CD4-positive, alpha-beta T cell treated with Interleukin-12 subunit alpha and Interleukin-12 subunit beta, for 1 hour (primary cell): ENCODE measurements at regions not wholly inside any gene's neighbourhood (a gene's known extent, or its start where the extent isn't known, plus 50 kb on each side); places are given as distances from the start of the nearest gene placed in this dataset.

ENCODE experiments used
- DNase-seq: peaks from one replicate; pipeline ENCODE4 v3.0.0-alpha.2; 2020

DNA sequence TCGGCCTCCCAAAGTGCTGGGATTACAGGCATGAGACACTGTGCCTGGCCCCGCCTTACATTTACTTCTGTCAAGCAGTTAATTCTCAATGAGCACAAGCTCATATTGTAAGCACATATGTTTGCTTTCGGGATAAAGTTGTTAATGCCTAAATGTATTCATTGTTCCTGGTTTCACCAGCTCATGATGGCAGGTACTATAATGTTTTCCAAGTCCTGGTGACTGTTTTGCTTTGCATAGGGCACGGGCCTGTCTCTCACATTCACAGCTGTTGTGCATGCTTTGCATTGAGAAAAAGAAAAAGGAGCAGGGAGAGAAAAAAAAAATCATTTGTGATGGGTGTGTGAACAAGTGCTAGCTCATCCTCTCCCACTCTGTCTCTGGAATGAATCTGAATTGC, 661.2 kb upstream of the TENM3 start:
- no peak for DNase-seq

DNA sequence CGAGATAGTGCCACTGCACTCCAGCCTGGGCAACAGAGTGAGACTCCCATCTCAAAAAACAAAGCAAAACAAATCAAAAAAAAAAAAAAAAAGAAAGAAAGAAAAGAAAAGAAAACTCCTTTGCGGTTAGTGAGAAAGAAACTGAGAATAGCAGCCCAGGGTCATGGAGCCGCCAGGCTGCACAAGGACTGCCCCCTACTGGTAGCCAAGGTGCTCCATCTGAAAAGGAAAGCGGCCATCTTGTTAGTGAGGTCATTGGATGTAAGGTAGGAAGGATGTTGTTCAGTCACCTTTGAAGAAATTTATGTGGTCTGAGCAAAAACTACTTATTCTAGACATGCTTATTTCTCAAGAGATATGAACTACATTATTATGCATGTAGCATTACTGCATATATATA, 660.6 kb upstream of the TENM3 start:
- DNase-seq, result no peak

DNA sequence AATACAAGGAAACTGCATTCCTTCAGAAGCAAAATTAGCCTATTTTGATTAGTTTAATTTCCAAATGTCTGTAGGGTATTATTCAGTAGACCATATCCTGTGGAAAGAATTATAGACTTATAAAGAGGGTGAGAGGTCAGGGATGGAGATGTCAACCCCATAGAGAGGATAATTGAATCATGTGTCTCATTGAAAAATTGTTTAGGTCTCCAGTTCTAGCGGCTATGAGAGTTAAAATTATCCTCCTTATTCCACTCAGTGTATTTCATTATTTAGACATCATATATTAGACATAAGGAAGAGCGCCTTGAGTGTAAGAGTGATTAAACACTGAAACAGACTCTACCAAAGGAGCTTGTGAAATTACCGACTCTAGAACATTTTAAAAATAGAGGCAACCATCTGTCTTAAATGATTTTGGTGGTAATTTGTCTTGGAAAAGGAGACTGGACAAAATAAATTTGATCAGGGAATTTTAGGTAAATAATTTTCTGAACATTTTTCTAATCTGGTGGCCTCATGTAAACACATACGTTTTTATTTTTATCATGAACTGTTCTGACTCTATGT, 654.4 kb upstream of the TENM3 start:
- no peak for DNase-seq

DNA sequence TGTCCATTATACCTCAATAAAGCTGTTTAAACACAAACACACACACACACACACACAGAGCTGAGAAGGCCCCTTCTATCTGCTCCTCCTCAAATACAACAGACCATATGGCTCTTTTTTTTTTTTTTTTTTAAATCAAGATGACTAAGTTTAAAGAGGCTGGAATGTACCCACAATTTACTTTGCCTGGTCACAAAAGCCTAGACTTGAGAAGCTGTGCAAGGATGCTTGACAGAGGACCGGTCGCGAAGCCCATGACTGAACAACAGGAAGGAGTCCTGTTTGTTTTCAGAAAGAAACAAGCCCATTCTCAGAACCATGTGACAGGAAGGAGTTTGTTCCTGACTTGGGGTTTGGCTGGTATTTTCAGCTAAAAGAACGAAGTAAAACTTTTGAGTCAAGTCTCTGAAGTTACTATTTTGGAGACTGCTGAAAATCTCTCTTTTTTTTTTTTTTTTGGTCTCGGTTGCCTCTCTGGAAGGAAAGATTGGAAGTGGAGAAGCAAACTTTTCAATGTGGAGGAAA, 650.9 kb upstream of the TENM3 start:
- DNase-seq, result no peak

DNA sequence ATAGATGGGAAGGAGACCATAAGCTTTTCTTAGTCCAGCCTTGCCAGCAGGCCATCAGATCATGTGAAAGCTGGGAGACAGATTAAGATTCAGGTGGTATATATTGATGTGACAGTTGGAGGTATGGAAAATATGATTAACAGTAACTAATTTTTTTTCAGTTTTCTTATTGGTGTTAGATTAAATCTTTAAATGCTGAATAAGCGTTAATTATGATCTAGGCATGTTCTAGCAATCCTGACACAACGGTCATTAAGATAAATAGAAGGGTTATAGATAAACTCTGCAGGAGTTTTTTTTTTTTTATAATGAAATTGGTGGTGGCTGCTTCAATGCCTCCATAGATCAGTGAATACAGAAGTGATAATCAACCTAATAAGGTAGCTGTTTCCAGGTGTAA, 649.5 kb upstream of the TENM3 start:
- DNase-seq, result no peak

DNA sequence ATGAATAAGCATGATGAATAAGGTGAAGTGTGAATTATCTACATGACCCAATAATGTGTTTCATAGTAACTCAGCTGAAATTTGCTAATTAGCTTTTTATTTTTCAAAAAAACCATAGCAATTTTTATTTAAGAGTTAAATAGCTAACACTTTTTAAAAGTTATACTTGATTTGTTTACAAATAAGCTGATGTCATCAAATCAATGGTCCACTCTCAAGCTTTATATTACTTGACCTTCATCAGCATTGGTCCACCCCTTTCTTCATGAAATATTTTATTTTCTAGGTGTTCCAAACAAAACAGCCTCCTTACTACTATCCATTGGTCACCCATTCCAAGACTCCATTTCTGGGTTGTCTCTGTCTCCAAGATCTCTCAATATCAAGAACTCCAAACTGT, 649.0 kb upstream of the TENM3 start:
- no peak for DNase-seq

DNA sequence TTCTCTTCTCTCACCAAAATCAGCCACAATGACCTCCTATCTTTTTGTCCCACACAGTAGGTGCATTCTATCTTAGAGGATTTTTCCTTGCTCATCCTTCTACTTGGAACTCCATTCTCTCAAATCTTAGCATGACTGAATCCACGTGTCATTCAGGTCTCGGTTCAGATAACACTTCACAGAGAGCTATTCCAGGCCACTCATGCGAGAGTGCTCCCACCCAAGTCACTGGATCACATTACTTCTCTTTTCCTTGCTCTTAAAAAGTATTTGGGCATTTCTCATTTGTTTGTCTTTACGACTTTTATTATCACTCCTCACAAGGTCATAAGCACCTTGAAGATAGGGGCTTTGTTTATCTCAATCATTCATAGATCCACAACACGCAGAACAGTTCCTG, 647.5 kb upstream of the TENM3 start:
- DNase-seq, result no peak

DNA sequence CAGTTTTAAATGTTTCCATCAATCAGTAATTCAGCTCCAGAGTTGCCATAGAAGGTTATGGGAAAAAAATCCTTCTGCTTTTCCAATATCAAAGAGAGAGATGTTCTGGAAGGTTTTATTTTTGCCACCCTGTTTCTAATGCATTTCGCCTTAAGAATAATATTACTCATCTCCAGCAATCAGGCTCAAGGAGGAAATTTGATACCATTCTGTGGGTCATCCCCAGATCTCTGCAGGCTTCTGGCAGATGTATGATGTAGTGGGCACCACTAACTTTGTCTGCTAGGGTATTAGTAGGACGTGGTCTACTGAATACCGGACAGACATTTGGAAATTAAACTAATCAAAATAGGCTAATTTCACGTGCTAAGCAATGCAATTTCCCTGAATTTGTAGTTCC, 645.4 kb upstream of the TENM3 start:
- DNase-seq, result no peak

DNA sequence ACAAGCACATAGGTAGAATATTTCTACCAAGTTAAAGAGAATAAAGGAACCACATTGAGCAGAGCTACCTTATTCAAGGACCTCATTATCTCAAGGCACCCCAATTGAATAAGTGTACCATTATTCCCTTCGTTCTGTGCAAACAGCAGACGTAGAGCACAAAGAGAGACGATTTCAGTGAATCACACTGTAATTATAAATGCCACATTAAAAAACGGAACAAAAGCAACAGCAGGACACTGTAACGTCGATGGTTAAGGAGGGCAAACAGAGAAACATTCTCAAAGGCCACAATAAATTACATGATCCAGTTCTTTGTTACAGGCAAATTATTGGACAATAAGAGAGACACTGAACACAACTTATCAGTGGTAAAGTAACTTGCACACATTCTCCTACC, 644.1 kb upstream of the TENM3 start:
- DNase-seq, result no peak

DNA sequence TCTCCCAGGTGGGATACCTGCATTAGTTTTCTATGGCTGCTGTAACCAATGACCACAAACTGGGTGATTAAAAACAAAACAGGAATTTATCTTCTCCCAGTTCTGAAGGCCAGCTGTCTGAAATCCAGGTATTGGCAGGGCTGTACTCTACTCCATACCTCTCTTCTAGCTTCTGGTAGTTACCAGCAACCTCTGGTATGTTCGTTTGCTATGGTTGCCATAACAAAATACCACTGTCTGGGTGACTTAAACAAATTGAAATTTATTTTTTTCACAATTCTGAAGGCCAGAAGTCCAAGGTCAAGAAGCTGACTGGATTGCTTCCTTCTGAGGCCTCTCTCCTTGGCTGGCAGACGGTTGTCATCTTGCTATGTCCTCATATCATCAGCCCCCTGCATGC, 642.1 kb upstream of the TENM3 start:
- no peak for DNase-seq

DNA sequence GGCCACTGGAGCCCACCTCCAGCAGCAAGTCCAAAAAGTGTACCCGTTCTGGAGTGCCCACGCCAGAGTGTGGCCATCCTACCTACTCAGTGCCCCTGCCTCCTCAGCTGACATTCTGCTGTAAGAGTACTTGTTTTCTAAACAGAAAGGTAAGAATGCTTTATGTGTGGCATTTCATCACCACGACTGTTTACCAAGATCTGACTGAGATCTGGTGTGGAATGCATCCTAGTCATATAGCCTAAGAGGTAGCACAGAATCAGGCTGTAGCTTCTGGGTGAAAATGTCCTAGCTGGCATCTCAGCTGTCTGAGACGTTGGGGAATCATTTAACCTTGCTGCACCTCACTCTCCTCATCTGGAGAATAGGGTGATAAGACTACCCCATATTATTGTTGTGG, 638.7 kb upstream of the TENM3 start:
- DNase-seq, result no peak

DNA sequence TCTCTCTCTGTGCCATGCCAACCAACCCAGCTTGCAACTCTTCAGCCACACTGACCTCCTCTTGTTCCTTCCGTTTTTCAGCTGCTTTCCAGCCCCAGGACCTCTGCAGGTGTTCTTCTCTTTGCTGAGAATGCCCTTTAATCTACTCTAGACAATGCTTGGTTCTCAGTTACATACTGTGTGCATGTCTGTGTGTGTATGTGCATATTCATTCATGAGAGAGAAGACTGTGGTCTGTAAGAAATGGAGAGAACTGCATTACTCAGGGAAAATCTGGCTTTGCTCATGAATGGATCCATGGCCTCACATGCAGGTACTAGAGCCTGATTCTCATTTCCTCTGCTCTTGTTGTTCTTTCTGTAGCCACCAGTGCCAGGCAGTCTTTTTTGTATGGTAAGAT, 636.9 kb upstream of the TENM3 start:
- DNase-seq, result no peak

DNA sequence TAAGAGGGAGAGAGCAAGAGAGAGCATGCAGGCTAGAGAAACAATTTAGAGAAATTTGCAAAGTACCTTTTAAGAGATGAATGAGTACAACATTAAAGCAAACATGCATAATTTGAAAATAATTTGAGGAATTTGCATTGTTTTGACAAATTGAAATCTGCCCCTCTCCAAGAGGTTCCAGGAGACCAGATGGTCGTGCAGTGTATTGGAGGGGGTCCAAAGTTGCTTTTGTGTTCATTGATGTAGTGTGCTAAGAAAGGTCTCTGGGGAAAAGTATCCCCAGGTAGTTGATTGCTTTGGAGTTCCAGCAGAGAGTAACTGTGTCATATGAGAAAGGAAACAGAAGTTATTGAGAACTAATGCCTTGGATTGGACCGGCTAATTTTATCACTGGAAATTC, 635.0 kb upstream of the TENM3 start:
- no peak for DNase-seq

DNA sequence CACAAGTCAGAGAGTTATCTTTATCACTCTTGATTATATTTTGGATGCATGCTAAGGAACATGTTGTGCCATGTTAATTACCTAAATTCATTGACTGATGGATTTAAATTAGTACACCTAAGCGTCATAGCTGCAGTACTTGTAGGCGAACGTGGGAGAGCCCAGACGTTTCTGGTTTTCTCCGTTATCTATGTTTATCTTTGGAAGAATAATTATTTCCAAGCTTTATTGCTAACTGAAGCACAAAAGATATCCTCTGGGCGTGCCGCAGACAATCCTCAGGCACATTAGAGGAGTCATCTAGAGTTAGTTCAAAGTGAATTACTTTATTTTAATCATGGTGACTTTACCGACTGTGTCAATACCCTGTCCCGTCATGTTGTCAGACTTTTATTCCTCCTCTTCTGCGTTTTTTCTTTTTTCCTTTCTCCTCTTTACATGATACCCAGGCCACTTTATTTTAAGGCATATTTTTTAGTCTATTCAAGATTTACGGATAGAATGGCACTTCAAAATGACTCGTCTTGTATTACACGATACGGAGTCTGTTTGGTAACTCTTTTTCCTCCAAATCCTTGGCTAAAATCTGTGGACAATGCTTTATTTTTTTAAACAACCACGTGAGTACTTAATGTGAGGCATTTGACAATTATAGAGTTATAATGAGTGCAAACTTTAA, 632.0 kb upstream of the TENM3 start:
- no peak for DNase-seq

DNA sequence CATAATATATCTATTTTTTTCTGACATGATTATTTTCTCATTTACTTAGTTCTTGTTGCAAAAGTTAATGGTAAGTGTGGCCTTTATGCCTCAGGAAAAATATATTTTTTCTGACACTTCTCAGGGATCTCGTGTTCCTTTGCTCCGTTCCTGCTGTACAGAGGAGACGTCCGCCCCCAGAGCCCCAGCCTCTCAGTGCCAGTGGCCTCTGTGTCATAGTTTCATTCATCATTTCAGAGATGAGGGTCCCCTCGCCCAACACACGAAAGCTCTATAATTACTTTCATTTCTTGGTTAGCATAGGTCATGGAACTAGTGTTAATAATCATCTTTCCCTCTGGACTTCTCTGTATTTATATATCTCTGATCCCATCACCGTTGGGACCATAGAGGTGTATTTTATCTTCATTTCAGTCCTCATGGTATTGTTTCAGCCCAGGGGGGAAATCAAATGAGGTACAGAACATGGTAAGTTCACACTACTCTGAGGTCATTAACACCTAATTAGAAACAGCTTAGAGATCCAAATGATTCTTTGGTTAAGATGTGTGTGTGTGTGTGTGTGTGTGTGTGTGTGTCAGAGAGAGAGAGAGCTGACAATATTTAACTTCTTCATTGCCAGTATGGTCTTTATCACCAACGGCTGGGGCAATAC, 631.1 kb upstream of the TENM3 start:
- no peak for DNase-seq

DNA sequence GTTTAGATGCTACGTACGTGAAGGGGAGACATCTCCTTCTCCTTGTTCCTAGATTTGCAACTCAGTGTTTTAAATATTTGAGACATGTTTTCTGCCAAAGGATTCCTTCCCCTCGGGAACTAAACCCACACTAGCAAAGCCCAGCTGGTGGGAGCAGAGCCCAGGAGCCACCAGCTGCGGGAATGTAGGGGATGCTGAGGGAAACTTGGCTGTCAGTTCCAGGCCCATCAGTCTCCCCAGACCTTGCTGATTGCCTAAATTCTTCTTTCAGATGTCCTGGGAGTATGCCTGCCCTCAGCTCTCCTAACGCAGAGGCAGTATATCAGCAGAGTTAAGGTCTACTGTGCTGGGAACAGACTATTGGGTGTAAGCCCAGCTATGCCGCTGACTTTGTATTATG, 630.0 kb upstream of the TENM3 start:
- no peak for DNase-seq

DNA sequence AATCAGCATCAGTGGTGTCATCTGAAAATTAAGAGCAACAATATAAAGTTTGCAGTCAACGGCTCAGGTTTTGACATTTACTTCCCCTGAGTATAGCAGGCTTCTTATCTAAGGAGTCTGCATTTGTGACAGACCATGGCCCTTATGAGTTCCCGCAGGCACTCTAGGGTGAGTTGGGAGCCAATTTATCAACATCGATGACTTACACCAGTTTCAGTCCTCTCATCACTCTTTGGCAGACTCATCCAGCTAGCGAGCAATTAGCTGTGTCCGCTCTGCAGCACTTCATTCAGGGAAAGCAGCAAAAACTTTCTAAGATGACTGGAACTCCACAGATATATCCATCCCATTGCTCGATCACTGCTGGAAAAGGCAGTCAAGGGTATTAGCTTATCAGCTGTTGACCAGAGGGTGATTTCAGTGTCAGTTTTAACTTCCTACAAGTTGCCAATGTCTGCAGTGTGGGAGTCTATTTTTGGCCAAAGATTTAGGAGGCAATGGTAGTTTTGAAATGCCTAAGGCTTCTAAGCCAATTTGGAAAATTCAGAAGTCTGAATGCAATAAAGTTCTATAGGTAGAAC, 625.1 kb upstream of the TENM3 start:
- no peak for DNase-seq

DNA sequence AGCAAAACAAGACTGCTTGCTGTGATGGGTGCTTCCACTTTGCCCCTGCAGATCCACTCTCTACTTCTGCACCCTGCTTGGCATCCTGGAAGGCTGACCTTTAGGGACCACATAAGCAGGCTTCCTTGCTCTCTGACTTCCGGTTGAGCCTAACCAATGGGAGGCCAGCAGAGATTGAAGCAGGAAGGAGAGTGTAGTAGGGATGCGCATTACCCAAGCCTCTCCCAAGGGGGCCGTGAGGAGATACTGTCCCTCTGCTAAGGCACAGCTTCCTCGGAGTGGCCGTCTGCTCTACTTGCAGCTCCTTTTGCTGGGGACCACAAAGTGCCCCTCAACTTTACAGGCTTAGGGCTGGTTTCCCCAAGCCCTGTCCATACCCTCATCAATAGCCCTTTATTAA, 624.3 kb upstream of the TENM3 start:
- DNase-seq, result no peak

DNA sequence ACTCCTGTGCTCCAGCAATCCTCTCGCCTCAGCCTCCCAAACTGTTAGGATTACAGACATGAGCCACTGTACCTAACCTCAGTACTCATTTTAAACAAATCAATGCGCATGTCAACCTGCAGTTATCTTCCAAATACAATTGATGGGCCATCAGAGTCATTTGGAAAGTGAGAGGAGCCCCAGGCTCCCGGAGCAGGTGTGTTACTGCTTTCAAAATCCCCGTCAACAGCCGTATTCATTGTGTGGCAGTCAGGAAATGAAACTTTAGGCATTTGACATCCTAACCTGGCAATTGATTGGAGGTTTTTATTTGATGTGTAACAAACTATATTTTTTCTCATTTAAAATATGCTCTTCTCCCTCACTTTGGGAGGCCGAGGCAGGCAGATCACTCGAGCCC, 623.6 kb upstream of the TENM3 start:
- DNase-seq, result no peak

DNA sequence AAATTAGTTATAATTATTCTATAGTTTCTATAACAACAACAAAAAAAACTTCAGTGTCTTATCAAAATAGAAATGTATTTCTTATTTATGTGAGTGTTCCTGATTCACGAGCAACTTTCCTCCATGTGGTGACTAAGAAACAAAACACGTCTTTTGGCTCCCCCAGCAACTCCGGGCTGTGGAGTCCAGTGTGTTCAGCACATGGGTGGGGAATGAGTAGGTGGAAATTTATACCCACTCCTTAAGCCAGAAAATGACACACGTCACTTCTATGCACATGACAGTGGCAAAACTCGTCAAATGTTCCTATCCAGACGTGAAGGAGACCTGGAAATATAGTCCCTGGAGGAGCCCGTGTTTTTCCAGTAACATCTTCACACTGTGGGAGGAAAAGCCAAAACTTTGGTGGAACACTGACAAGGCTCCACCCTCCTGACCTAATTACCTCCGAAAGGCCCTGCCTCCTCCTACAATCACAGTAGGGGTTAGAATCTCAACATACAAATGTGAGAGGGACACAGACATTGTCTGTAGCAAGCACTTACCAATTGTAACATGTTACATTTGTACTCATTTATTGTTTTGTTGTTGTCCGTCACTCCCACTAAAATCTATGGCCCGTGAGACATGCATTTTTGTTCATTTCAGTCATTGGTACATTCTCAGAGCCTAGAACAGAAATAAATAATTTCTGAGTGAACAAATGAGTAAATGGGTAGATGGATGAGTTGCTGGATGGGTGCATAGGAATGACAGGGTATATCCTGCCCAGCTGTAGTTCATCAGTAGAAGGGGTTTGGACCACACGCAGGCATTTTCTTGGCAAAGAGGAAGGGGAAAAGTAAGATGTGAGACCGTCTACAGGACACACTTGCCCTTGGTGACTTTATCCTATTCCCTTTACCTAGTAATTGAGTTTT, 605.8 kb upstream of the TENM3 start:
- no peak for DNase-seq

DNA sequence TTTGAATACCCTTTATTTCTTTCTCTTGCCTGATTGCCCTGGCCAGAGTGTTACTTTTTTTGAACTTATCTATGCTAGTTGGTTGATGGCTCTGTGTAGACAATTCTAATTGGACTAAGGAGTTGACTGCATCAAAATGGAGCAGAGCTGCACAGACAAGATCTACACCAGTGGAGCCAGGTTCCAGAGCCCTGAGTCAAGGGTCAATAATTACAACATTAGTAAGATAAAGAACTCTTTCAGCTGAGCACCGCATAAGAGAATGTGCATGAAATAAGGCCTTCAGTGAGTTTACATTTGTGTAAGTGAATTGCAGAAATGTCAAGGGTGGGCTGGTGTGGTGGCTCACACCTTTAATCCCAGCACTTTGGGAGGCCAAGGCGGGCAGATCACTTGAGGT, 599.7 kb upstream of the TENM3 start:
- no peak for DNase-seq

DNA sequence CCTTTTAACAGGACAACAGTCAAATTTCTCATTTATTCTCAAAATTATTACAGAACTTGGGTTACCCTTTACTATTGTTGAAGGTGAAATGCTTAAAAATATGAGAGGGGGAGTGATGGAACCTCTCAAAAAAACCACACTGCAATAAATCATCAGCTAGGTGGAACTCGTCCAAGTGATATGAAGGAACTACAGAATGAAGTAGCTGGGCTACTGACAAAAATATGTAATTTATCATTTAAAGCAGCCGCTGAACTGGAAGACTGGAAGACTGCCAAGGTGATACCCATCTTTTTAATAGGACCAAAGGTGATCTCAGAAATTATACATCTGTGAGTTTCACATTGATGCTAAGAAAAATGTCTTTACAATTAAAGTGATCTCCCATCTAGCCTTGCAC, 597.7 kb upstream of the TENM3 start:
- DNase-seq, result no peak

DNA sequence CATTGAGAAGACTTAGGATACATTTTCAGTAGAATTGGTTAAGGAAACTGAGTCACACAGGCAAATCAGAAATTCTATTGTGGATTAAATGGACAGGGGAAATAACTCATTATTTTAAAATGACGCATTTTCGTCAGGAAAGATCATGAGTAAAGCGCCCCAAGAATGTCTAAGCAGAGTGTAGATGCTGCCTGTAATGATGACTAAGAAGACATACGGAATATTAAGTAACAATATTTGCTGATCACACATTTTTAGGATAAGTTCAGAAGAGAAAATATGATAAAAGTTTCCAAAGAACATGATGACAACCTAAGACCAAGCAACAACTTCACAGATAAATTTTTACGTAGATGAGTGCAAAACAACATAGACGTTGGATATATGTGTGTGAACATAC, 596.3 kb upstream of the TENM3 start:
- no peak for DNase-seq
